Transverse colon (tissue), 3 donors: ENCODE measurements at regions not wholly inside any gene's neighbourhood (a gene's known extent, or its start where the extent isn't known, plus 50 kb on each side); places are given as distances from the start of the nearest gene placed in this dataset.

Experiments
- POLR2A ChIP-seq: fragments of 450-650 bp; IDR thresholded peaks from one replicate; pipeline ENCODE4 v1.6.1; 2016; ENCODE audit warnings: antibody characterized with exemption, mild to moderate bottlenecking, moderate library complexity
- TF ChIP-seq, protein P1 (sequence below), 5 experiments: fragments of 200-600 bp in 3 of 5; fragments of 450-650 bp in 2 of 5; sonication (generic) in 3 of 5; IDR thresholded peaks; 1 replicate in 2 of 5; 2 replicates in 3 of 5; pipeline ENCODE4 v1.5.1; 2016 to 2017; ENCODE audit warnings: antibody characterized with exemption in 5 of 5, inconsistent platforms in 3 of 5, mild to moderate bottlenecking in 2 of 5, moderate library complexity in 1 of 5

DNA sequence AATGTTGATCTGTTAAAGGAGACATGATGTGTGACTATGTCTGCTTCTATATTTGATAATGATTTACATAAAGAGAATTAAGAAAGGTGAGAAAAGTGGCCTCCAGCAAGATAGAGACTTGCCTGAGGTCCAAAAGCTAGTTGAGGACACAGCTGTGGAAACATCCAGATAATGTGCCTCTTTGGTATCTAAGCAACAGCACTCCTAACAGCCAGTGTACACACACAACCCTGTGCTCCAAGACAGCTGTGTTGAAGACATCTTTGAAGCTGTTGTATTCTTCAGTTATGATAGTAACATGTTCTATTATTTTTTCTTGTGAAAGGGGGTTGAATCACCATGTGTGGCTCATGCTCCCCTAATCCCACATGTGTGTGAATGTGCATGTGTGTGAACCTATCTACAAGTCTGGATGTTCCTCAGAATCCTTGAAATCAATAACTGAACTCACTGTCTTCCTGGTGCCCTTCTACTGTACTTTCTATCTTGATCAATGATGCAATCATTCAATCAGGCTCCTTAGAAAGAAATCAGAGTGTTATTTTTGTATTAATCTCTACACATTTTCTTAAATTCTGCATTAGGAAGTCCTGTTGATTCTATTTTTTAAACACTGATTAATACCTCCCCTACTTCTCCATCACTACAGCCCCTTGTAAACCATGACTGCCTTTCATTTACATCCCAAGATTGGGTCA is 116.7 kb upstream of the SSTR4 start:
- TF ChIP-seq, protein P1, sequence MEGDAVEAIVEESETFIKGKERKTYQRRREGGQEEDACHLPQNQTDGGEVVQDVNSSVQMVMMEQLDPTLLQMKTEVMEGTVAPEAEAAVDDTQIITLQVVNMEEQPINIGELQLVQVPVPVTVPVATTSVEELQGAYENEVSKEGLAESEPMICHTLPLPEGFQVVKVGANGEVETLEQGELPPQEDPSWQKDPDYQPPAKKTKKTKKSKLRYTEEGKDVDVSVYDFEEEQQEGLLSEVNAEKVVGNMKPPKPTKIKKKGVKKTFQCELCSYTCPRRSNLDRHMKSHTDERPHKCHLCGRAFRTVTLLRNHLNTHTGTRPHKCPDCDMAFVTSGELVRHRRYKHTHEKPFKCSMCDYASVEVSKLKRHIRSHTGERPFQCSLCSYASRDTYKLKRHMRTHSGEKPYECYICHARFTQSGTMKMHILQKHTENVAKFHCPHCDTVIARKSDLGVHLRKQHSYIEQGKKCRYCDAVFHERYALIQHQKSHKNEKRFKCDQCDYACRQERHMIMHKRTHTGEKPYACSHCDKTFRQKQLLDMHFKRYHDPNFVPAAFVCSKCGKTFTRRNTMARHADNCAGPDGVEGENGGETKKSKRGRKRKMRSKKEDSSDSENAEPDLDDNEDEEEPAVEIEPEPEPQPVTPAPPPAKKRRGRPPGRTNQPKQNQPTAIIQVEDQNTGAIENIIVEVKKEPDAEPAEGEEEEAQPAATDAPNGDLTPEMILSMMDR (IDR thresholded peaks at IDR 0.05): no peak
- no peak for TF ChIP-seq POLR2A
